Endodermal cell (in vitro differentiated cells): ENCODE measurements at regions not wholly inside any gene's neighbourhood (a gene's known extent, or its start where the extent isn't known, plus 50 kb on each side); places are given as distances from the start of the nearest gene placed in this dataset.

Experiments
- DNase-seq: peaks from one replicate; pipeline ENCODE4 v3.0.0-alpha.2; 2017
- H3K27ac ChIP-seq: 2 replicates; pipeline ENCODE4 v1.5.1; 2013; ENCODE audit warnings: mild to moderate bottlenecking, low read depth, low read length, moderate library complexity
- H3K27me3 ChIP-seq: 2 replicates; pipeline ENCODE4 v1.6.1; 2013; ENCODE audit warnings: mild to moderate bottlenecking, low read length, moderate library complexity; ENCODE audit not compliant: insufficient read depth, control insufficient read depth, poor library complexity, severe bottlenecking
- H3K36me3 ChIP-seq: 2 replicates; pipeline ENCODE4 v1.7.0; 2013; ENCODE audit warnings: mild to moderate bottlenecking, low read length, moderate library complexity; ENCODE audit not compliant: control insufficient read depth, insufficient read depth
- H3K4me1 ChIP-seq: one replicate; pipeline ENCODE4 v1.7.0; 2013; ENCODE audit warnings: low read length; ENCODE audit not compliant: control insufficient read depth, insufficient read depth
- H3K4me3 ChIP-seq: 2 replicates; pipeline ENCODE4 v1.5.1; 2013; ENCODE audit warnings: mild to moderate bottlenecking, low read length, moderate library complexity
- H3K9ac ChIP-seq: 2 replicates; pipeline ENCODE4 v1.6.1; 2013; ENCODE audit warnings: mild to moderate bottlenecking, low read length, moderate library complexity; ENCODE audit not compliant: poor library complexity, severe bottlenecking; ENCODE audit errors: extremely low read depth
- H3K9me3 ChIP-seq: 2 replicates; pipeline ENCODE4 v1.6.1; 2013; ENCODE audit warnings: mild to moderate bottlenecking, low read length, moderate library complexity; ENCODE audit not compliant: control insufficient read depth
- H3K27ac Mint-ChIP-seq: 2 replicates; pipeline ENCODE4 v1.8.0; 2020; ENCODE audit warnings: mixed read lengths
- H3K27me3 Mint-ChIP-seq: 2 replicates; pipeline ENCODE4 v1.8.0; 2021; ENCODE audit warnings: mild to moderate bottlenecking, mixed read lengths; ENCODE audit not compliant: insufficient read depth
- H3K36me3 Mint-ChIP-seq: 2 replicates; pipeline ENCODE4 v1.8.0; 2020; ENCODE audit warnings: low read depth, mixed read lengths
- H3K4me1 Mint-ChIP-seq: 2 replicates; pipeline ENCODE4 v1.8.0; 2020; ENCODE audit warnings: mixed read lengths
- H3K4me3 Mint-ChIP-seq: 2 replicates; pipeline ENCODE4 v1.8.0; 2020; ENCODE audit warnings: mild to moderate bottlenecking, moderate library complexity, mixed read lengths
- H3K9me3 Mint-ChIP-seq: 2 replicates; pipeline ENCODE4 v1.8.0; 2020; ENCODE audit warnings: mild to moderate bottlenecking, mixed read lengths
- WGBS, 2 experiments: methylation state at CpG; one replicate each; pipeline versions ENCODE4 v1.1.5 to v1.1.7; 2013; ENCODE audit warnings: missing lambda C conversion rate in 2 of 2, mixed read lengths in 1 of 2; ENCODE audit not compliant: insufficient coverage in 1 of 2, insufficient read length in 1 of 2; 5-methylcytosine and 5-hydroxymethylcytosine counted together
- TF ChIP-seq, protein P1 (sequence below): fragments of 200-600 bp; sonication (generic); conservative IDR thresholded peaks from 2 replicates; pipeline ENCODE4 v1.5.0; 2021; ENCODE audit warnings: antibody characterized with exemption, mild to moderate bottlenecking

DNA sequence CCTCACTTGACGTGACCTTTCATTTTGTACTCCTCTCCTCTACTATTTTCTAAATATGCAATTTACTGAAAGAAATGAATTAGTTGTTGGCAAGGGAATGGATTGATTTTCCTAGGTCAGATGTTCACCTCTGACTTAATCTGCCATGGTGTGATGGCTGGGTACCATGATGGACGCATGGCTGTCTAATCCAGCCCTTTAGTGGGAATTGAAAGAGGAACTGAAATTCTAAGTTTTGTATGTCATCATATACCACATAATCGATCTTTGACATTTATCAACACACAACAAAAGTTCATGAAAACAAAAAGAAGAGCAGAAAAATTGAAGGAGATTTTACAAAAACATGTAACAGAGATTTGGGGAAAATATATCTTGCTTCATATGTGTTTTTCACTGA lies 331.3 kb upstream of the SNX7 start:
- no peak for DNase-seq
- Histone ChIP-seq H3K4me3 (no peak overlapping the region), H3K9ac (no peak overlapping the region), H3K4me1 (peaks cover 2% of the 10 kb centered on the region), H3K36me3 (no peaks in the 10 kb centered on the region), H3K27me3 (no peaks in the 10 kb centered on the region), H3K27ac (no peak overlapping the region), H3K9me3 (no peaks in the 10 kb centered on the region)
- WGBS, 2 experiments, result 100% methylated on average over 2 of the region's 3 CpGs; no CpG with 5 or more reads in 1 of the 2 experiments
- H3K27ac Mint-ChIP-seq, result no peak overlapping the region
- H3K27me3 Mint-ChIP-seq, result peaks cover 7% of the 10 kb centered on the region
- TF ChIP-seq, protein P1, sequence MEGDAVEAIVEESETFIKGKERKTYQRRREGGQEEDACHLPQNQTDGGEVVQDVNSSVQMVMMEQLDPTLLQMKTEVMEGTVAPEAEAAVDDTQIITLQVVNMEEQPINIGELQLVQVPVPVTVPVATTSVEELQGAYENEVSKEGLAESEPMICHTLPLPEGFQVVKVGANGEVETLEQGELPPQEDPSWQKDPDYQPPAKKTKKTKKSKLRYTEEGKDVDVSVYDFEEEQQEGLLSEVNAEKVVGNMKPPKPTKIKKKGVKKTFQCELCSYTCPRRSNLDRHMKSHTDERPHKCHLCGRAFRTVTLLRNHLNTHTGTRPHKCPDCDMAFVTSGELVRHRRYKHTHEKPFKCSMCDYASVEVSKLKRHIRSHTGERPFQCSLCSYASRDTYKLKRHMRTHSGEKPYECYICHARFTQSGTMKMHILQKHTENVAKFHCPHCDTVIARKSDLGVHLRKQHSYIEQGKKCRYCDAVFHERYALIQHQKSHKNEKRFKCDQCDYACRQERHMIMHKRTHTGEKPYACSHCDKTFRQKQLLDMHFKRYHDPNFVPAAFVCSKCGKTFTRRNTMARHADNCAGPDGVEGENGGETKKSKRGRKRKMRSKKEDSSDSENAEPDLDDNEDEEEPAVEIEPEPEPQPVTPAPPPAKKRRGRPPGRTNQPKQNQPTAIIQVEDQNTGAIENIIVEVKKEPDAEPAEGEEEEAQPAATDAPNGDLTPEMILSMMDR, result no peak
- H3K4me3 Mint-ChIP-seq, result no peak overlapping the region
- H3K9me3 Mint-ChIP-seq, result no peaks in the 10 kb centered on the region
- no peaks in the 10 kb centered on the region for H3K36me3 Mint-ChIP-seq
- H3K4me1 Mint-ChIP-seq, result peaks cover 41% of the 10 kb centered on the region

DNA sequence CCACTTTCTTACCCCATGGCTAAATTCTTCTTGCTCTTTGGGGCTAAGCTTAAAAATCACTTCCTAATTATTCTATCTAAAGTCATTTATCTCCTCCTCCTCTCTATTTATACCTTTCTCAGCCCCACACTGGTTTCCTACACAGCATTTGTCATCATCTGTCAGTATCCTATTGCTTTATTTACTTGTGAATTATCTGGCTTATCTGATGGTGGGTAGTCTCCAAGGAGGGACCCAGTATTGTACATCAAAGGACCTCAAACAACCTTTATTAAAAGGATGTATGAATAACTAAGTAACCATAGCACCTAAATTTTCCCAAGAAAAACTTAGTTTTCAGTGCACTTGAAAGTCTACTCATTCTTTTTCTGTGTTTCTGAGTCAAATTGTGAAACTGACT lies 332.7 kb upstream of the SNX7 start:
- Histone ChIP-seq H3K4me1 (peaks cover 6% of the 10 kb centered on the region), H3K4me3 (peak overlapping the region; percentile 59), H3K36me3 (no peaks in the 10 kb centered on the region), H3K27me3 (no peaks in the 10 kb centered on the region), H3K27ac (no peak overlapping the region), H3K9me3 (no peaks in the 10 kb centered on the region), H3K9ac (no peak overlapping the region)
- Mint-ChIP-seq H3K9me3 (no peaks in the 10 kb centered on the region), H3K4me3 (no peak overlapping the region), H3K36me3 (no peaks in the 10 kb centered on the region), H3K4me1 (peaks cover 53% of the 10 kb centered on the region), H3K27me3 (peaks cover 7% of the 10 kb centered on the region), H3K27ac (no peak overlapping the region)
- DNase-seq, result no peak
- TF ChIP-seq, protein P1, result no peak

DNA sequence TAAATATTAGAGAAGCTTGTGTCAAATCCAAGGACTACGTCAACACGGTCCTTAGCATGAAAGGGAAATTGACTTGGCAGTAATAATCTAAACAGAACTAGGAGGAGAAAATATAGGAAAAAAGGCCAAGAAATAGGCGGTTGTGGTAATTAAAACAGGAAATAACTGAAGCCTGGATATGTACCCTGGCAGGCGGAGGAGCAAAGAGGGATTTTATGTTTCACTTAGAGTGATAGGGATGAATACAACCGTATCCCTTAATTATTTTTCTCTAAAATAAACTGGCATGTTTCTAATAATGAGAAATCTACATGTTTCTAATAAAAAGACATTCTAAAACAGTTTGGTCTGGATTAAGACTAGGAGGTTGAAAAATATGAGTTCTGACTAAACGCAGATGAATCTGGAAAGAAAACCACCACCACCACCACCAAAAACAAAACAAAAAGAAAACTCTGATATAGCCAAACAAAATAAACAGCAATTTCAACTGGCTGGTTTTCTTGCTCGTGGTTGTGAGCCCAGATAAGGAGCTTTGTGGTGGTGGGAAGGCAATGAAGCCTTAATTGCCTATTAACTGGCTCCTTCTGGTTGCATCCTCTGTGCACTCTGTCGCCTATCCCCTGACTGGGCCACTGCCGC lies 334.2 kb upstream of the SNX7 start:
- DNase-seq, result peak; percentile 51
- Histone ChIP-seq H3K27me3 (no peaks in the 10 kb centered on the region), H3K4me1 (peaks cover 6% of the 10 kb centered on the region), H3K9ac (no peak overlapping the region), H3K9me3 (no peaks in the 10 kb centered on the region), H3K36me3 (no peaks in the 10 kb centered on the region), H3K27ac (no peak overlapping the region), H3K4me3 (no peak overlapping the region)
- peak overlapping the region; percentile 16 for H3K4me3 Mint-ChIP-seq
- H3K27me3 Mint-ChIP-seq, result no peaks in the 10 kb centered on the region
- no peaks in the 10 kb centered on the region for H3K36me3 Mint-ChIP-seq
- TF ChIP-seq, protein P1, result no peak
- H3K4me1 Mint-ChIP-seq, result peaks cover 52% of the 10 kb centered on the region
- WGBS, 2 experiments, result 75 to 77% methylated on average over 5 to 7 of the region's 9 CpGs
- no peaks in the 10 kb centered on the region for H3K9me3 Mint-ChIP-seq
- peak overlapping the region; percentile 78 for H3K27ac Mint-ChIP-seq
